ENCODE measurements at regions not wholly inside any gene's neighbourhood (a gene's known extent, or its start where the extent isn't known, plus 50 kb on each side); places are given as distances from the start of the nearest gene placed in this dataset.

DNA sequence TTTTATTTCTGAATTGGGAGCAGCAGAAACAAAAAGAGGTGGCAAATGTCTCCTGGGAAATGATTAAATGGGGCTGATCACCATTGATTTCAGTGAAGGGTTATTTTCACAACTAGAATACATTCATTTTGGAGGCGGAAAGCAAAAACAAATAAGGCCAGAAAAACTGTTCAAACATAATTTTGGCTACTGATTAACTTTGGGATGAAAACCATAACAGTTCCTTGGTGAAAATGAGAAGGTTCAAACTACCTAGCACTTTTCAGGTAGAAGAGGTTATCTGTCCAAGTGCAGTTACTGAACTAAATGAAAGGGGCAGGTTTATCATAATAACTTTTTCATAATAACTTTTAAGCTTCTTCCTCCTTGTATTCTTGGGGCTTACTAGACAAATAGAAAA is 718.5 kb downstream of the CDH11 start:
- no peak for DNase-seq

GRCh38 chr16:64398793-64399192 is 723.1 kb downstream of the CDH11 start:
- DNase-seq: no peak

- DNase-seq: no peak
Observed at GRCh38 chr16:64397945-64398508, 723.8 kb downstream of the CDH11 start.

DNA sequence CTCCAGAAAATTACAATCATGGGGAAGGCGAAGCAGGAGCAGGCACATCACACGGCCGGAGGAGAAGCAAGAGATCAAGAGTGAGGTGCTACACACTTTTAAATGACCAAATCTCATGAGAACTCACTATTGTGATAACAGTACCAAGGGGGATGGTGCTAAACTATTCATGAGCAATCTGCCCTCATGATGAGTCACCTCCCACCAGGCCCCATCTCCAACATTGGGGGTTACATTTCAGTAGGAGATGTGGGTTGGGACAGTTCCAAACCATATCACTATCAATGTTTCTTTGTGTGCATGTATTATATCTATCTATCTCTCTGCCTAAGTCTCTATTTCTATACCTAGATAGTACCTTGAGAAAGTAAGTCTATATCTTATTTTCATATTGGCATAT is 724.8 kb downstream of the CDH11 start:
- no peak for DNase-seq

DNA sequence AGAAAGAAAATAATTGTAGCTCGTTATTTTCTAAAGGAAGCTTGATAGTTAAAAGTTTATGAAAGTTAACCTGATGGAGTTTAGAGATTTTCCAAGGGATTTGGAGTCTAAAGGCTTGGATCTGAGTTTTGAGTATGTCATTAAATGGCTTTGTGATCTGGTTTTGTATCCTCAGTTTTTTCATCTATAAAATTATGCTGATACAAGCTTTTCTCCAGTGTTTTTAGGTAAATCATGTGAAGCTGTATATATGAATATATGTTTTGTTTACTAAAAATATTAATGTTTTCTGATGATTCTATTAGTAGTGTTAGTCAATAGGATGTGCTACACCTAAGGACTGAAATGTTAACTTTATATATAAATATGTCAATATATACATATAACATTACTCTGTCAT is 727.8 kb downstream of the CDH11 start:
- no peak for DNase-seq

- no peak for DNase-seq
Observed at GRCh38 chr16:64392456-64392855, 729.4 kb downstream of the CDH11 start.

GRCh38 chr16:64391063-64391600 is 730.7 kb downstream of the CDH11 start:
- DNase-seq: peak; percentile 20

DNA sequence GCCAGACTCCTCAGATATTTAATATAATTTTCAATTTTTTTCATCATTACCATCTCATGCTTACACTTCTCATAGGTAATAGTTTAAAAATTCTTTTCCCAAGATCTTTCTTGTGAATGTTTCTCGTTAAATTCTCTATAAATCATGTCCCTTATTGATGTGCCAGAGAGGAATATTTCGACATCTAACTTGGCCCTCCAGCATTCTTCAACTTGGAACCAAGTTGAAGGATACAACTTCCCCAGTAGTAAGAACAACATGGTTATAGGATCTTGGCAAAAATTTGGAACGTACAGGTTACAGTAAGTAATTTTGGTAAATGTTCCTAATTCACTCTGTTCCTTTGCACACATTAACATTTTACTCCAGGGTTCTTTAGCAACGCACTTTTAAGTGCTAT is 731.8 kb downstream of the CDH11 start:
- DNase-seq: no peak

GRCh38 chr16:64384636-64385035 is 737.2 kb downstream of the CDH11 start:
- DNase-seq: no peak

- no peak for DNase-seq
Observed at GRCh38 chr16:64381979-64382378, 739.9 kb downstream of the CDH11 start.

- DNase-seq: no peak
Observed at GRCh38 chr16:64380751-64381150, 741.1 kb downstream of the CDH11 start.

GRCh38 chr16:64375391-64375980 is 746.4 kb downstream of the CDH11 start:
- no peak for DNase-seq

GRCh38 chr16:64370112-64370511 is 751.8 kb downstream of the CDH11 start:
- no peak for DNase-seq

DNA sequence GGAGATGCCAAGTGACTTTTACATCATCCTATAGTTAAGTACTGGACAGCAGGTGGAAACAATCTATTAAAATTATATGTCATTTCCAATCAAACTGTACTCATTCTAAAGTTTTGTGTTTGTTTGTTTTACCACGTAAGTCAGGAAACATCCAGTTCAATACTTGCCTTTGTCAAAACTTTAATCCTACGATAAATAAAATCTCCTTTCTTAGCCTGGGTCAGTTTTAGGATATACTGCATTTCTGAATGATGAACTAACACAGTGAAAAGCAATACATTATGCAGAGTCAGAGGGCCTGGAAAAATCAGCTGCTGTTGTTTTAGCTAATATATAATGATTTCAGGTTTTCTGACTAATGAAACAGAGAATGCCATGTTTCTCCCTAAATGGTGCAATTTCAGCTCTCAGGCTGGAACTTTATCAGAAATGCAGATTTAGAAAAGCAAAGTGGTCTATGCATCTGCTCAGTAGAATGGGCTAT is 756.4 kb downstream of the CDH11 start:
- DNase-seq: no peak

- DNase-seq: no peak
Observed at GRCh38 chr16:64364894-64365293, 757.0 kb downstream of the CDH11 start.

- no peak for DNase-seq
Observed at GRCh38 chr16:64364416-64364815, 757.4 kb downstream of the CDH11 start.

DNA sequence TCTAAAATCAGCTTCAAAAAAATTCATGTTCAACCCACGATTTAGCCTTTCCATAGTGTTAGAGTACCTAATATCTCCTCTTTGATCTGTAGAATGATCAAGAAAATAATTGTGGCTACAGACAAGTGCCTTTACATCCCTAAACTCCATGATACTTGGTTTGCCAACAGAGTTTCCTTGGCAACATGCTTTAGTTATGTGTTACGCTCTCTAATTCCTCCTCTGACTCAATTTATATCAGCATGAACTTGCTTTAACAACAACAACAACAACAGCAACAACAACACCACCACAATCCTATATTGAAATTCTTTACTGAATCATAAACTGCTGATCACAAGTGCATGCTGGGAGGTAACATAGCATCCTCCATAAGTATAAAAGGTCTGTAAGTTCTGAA is 757.8 kb downstream of the CDH11 start:
- no peak for DNase-seq

DNA sequence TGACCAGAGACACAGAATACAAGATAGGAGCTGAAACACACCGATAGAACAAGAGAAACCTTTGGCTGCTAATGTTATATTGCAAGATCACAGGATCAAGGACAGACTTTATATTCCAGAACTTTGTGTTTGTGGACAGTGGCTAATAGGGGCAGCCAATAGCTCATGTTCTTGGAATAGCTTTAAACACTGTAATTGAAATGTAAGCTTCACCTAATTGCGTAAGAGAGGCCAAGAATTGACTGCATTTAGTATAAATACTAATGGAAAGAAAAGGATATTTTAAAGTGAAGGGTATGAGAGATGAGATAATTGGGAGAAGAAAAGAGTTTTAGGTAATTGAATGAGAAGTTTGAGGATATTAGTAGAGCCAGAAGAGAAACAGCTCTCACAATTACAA is 758.8 kb downstream of the CDH11 start:
- DNase-seq: no peak

DNA sequence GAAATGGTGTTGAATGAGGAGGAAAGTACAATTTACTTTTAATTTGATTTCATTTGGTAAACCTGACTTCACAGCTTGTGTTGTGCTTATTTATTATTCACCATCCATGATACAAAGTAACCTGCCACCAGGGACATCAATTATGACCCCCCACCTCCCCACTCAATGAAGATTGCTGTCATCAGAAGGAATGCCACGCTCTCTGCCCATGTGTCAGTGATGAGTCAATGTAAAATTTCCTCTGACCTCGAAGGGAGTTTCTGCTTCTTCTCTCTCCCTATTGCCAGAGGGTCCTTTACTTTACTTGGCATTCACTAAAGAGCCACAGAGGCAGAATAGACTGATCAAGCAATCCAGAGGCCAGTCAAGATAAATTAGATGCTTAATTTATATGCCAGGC is 759.7 kb downstream of the CDH11 start:
- DNase-seq: no peak

DNA sequence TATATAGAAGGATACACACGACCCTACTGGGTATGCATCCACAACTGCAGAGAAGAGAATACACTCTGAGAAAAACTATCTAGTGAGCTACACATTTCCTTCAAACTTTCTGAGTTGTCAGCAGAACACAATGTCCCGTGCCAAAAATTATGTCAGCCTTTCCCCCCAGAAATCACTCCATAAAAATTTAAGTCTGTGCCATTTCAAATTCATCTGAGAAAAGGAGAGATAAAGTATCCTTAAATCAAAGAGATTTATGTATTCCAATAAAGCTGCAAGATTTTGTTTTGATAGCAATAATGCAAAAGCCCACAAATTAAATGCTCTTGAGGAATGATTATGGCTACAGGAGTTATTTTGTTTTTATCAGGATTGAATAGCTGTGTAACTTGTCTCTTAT is 760.1 kb downstream of the CDH11 start:
- DNase-seq: no peak

DNA sequence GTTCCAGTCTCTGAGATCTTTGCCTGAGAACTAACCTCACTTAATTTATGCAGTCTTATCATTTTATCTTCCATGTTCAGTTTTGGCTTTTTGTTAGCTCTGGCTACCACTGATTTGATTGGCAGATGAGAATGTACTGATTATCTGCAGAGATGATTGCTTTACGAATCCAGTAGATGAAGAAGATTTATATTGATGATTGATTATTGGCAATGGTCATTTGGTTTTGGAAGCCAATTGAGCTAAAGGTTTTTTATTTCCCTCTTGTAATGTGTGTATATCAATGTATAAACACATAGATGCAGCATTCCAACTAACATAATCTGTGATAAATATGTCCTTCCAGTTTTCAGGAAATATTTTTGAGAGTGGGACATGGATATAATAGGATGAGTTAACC is 763.6 kb downstream of the CDH11 start:
- no peak for DNase-seq

DNA sequence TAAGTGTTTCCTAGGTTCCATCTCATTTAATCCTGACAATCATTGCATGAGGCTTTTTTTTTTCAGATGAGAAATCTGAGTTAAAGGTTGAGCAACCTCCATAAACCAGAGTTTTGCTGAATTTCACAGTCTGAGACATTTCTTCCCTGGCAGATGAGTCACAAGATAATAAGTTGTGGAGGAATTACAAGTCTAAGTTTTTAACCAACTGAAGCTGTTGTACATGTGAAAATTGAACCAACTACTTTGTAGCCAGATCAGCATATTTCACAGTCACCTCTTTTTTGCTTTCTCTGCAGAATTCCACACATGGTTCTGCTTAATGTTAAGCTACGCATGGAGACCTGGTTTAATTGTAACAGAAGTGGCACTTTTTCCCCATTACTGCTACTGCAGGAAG is 765.6 kb downstream of the CDH11 start:
- no peak for DNase-seq

- no peak for DNase-seq
Observed at GRCh38 chr16:64352246-64352645, 769.6 kb downstream of the CDH11 start.

GRCh38 chr16:64351121-64351520 is 770.7 kb downstream of the CDH11 start:
- no peak for DNase-seq

GRCh38 chr16:64346080-64346479 is 775.8 kb downstream of the CDH11 start:
- DNase-seq: peak; percentile 32

All from SHP77 treated with DMSO at 0.1 percent for 48 hours (cell line).